Activated CD4-positive, alpha-beta memory T cell treated with anti-CD3 and anti-CD28 coated beads for 36 hours (primary cell): ENCODE measurements at regions not wholly inside any gene's neighbourhood (a gene's known extent, or its start where the extent isn't known, plus 50 kb on each side); places are given as distances from the start of the nearest gene placed in this dataset.

Source experiments
- CTCF ChIA-PET: fragments of 350-600 bp; sonication (Branson Sonifier 250); formaldehyde crosslinking; loops from one replicate; lab custom pipeline; 2021; ENCODE audit warnings: antibody characterized with exemption, inconsistent platforms; lab: Charles Lee
- POLR2A ChIA-PET: fragments of 350-600 bp; sonication (Branson Sonifier 250); formaldehyde crosslinking; loops from one replicate; lab custom pipeline; 2021; ENCODE audit warnings: antibody characterized with exemption; lab: Charles Lee
- DNase-seq: peaks from one replicate; pipeline ENCODE4 v3.0.0-alpha.2; 2020
- H3K27ac Mint-ChIP-seq: one replicate; pipeline ENCODE4 v1.8.0; 2021; ENCODE audit warnings: mixed read lengths
- H3K27me3 Mint-ChIP-seq: one replicate; pipeline ENCODE4 v1.8.0; 2021; ENCODE audit warnings: mixed read lengths
- H3K36me3 Mint-ChIP-seq: one replicate; pipeline ENCODE4 v1.8.0; 2021; ENCODE audit warnings: mixed read lengths
- H3K4me1 Mint-ChIP-seq: one replicate; pipeline ENCODE4 v1.8.0; 2021; ENCODE audit warnings: low read depth, mixed read lengths
- H3K4me3 Mint-ChIP-seq: one replicate; pipeline ENCODE4 v1.8.0; 2021; ENCODE audit warnings: mild to moderate bottlenecking, mixed read lengths
- H3K9me3 Mint-ChIP-seq: one replicate; pipeline ENCODE4 v1.8.0; 2021; ENCODE audit warnings: mixed read lengths
- intact Hi-C: fragments of 100-400 bp; cut with micrococcal nuclease; formaldehyde crosslinking; loops from one replicate; pipeline ENCODE4 v1.15.1; 2023

DNA sequence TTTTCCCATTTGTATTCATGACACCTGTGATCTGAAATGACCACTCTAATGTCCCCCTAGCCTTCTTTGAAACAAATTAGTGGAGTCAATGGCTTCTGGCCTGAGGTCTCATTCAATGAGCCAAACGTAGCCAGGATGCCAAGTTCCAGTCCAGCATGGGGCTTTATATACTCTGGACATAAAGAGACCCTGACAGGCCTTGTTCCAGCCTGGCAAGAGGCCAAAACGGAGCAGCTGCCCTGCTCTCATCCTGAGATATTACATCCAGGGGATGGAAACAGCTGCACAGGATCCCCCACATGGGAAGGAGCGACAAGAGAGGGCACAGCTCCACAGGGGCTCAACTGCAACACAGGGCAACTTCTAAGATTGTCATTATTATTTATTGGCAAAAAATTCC, 437.8 kb downstream of the CDH26 start:
- intact Hi-C loops: no loop called here
- DNase-seq: no peak
- Mint-ChIP-seq H3K27me3 (peaks cover 3% of the 10 kb centered on the region), H3K9me3 (peaks cover 10% of the 10 kb centered on the region), H3K27ac (no peak overlapping the region), H3K4me1 (no peaks in the 10 kb centered on the region), H3K36me3 (no peaks in the 10 kb centered on the region), H3K4me3 (no peak overlapping the region)
- ChIA-PET POLR2A (no interaction called here), CTCF (no interaction called here)

DNA sequence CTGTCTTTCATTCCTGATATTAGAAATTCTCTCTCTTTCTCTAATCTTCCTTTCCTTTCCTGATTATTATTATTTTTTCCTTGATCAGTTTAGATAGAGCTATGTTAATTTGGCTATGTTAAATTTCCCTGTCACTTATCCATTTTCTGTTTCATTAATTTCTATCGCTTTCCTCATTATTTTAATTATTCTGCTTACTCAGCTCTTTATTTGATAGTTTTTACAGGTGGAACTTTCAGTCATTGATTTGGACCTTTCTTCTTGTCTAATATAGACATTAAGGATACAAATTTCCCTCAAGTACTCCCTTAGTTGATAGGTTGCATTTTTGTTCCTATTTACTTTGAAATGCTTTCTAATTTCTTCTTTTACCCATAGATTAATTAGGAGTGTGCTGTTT, 442.3 kb downstream of the CDH26 start:
- peaks cover 3% of the 10 kb centered on the region for H3K27me3 Mint-ChIP-seq
- DNase-seq: no peak
- intact Hi-C loops: no loop called here
- ChIA-PET CTCF (interaction anchor here (0.7 kb wide), 1 partner anchor 246 kb away, joined by 3 read pairs; no protein-coding TSS in a partner anchor), POLR2A (no interaction called here)
- no peak overlapping the region for H3K27ac Mint-ChIP-seq
- H3K4me1 Mint-ChIP-seq: no peaks in the 10 kb centered on the region
- H3K9me3 Mint-ChIP-seq: peaks cover 10% of the 10 kb centered on the region
- H3K4me3 Mint-ChIP-seq: no peak overlapping the region
- no peaks in the 10 kb centered on the region for H3K36me3 Mint-ChIP-seq

DNA sequence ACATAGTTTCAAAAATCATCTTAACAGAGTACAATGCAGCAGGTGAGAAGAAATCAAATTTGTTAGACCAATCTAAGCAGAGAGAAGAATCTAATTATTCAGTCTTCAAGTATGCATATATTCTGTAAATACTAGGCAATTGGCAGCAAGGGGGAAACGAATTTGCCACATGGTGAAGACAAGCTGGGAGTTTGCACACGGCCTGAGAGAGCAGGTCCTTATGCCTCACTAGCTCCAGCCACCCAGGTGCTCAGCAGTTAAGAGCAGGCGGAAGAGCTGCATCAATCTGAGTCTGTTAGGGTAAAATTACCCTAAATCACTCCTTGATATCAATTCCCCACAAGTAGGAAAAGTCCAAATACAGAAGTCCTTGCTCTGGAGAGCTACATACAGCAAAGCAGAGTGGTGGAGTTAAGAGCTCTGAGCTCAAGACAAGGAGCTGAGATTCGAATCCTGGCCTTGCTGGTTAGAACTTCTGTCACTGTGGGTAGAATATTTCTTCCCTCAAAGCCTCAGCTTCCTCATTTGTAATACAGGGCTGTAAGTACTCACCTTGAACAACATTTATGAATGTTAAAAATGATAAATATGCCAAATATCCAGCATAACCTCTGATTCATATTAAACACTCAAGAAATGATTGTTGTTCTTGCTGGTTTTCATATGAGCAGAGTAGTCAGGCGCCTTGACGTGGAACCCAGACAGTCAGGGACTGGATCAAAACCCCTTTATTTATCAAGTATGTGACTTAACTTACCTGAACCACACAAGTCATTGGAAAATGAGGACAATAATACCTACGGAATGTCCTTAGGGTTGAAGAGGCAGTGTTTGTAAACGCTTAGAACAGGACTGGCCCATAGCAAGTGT, 444.2 kb downstream of the CDH26 start:
- ChIA-PET CTCF (interaction anchor here (0.6 kb wide), 1 partner anchor 90 kb away, joined by 4 read pairs; no protein-coding TSS in a partner anchor), POLR2A (no interaction called here)
- H3K4me3 Mint-ChIP-seq: no peak overlapping the region

DNA sequence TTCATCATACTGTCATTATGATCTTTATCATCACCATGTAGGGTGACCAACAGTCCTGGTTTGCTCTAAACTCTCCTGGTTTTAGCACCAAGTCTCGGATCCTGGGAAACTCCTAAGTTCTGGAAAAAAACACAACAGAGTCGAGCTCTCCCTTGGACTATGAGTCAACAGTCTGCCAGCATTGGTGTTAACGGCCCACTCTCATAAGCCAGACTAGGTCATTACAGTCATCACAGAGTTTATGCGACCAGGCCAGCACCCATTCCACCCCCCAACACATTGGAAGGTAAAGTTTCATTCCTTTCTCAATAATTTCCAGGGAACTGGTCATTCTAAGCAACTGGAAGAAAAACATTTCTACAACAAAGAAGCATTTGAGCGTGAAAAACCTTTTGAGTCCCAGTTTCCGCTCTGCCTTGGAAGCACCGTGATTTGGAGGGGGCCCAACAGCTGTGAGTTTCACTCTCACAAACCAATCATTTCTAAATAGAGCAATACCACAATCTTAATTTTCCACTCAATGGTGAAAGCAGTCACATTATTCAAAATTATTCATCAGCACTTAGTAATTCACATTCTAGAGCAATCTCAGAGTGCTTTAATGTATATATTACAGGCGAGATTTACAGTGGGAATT, 445.0 kb downstream of the CDH26 start:
- Mint-ChIP-seq H3K36me3 (no peaks in the 10 kb centered on the region), H3K9me3 (peaks cover 10% of the 10 kb centered on the region), H3K4me1 (no peaks in the 10 kb centered on the region), H3K27me3 (peaks cover 3% of the 10 kb centered on the region), H3K4me3 (no peak overlapping the region), H3K27ac (no peak overlapping the region)
- peak; percentile 11 for DNase-seq
- ChIA-PET CTCF (no interaction called here), POLR2A (no interaction called here)
- intact Hi-C loops: no loop called here

More for the DNA sequence above, 444.2 kb downstream of the CDH26 start:
- DNase-seq: no peak
- Mint-ChIP-seq H3K9me3 (peaks cover 10% of the 10 kb centered on the region), H3K36me3 (no peaks in the 10 kb centered on the region), H3K27me3 (peaks cover 3% of the 10 kb centered on the region), H3K4me1 (no peaks in the 10 kb centered on the region), H3K27ac (no peak overlapping the region)
- intact Hi-C loops: no loop called here

DNA sequence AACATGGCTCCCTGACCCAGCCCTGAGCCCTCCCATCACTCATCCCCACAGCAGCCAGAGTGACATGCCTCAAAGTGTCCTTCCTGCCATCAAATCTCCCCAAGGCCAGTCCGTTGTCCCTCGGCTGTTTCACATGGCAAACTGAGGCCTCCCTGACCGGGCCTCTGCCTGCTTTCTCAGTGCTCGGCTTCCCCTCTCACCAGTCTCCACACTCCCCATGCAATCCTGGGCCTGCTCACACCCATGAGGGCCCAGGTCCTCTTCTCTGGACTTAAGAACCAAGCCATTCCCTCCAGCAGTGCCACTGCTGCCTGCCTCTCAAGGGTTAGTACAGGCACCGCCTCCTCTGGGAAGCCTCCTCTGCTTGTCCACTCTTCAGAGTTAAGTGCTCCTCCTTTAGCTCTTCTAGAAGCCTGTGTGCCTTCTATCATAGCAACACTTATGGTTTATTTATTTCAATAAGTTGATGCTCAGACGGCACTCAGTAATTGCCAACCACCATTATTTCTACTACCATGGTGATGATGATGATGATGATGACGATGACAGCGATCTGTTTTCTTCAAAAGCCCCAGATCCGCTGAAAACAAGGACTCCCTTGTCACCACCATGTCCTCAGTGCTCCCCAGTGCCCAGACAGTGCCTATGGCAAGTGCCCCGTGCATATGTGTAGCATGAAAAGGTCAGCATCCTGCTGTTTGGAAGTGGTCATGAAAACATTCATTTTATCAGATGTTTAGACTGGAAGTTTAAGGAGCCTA, 449.0 kb downstream of the CDH26 start:
- Mint-ChIP-seq H3K4me3 (no peak overlapping the region), H3K4me1 (no peaks in the 10 kb centered on the region), H3K27me3 (peaks cover 3% of the 10 kb centered on the region), H3K27ac (no peak overlapping the region), H3K9me3 (peaks cover 6% of the 10 kb centered on the region), H3K36me3 (no peaks in the 10 kb centered on the region)
- CTCF ChIA-PET: no interaction called here
- POLR2A ChIA-PET: no interaction called here
- no peak for DNase-seq
- intact Hi-C loops: no loop called here

DNA sequence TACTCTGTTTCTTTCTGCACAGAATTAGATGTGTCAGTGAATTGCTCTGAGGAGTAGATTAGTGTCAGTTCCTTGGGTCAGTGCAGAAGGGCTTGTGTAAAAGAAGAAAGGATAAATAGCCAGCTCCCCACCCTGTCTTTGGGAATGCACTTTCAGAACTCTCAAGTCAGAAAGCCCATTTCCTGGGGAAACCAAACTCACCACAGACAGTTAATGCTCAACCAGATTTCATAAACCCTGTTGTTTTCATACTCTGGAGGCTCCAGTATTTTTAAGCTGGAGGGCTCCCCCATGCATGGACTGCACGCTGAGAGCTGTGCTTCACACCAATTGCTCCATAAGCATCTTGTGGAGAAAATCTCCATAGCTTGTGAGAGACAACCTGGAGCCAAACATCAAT, 449.7 kb downstream of the CDH26 start:
- ChIA-PET CTCF (no interaction called here), POLR2A (no interaction called here)
- no peak overlapping the region for H3K27ac Mint-ChIP-seq
- DNase-seq: no peak
- H3K36me3 Mint-ChIP-seq: no peaks in the 10 kb centered on the region
- no peaks in the 10 kb centered on the region for H3K4me1 Mint-ChIP-seq
- H3K4me3 Mint-ChIP-seq: no peak overlapping the region
- peaks cover 2% of the 10 kb centered on the region for H3K27me3 Mint-ChIP-seq
- peaks cover 6% of the 10 kb centered on the region for H3K9me3 Mint-ChIP-seq
- intact Hi-C loops: no loop called here

DNA sequence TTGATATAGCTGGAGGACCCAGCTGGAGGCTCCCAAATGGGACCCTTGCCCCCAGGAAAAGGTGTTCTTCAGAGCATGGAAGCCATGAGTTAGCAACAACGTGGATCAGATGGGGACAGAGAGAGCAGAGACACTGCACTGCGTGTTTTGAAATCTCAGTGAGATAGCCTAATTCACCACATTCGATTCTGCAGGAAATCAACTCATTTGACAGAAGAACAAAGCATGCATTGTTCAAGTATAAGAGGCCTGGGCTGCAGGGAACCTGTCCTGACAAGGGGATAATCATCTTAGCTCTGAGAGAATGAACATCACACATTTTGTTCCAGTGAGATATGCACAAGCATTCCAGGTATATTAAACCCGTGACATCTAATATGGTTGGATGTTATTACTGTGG, 450.2 kb downstream of the CDH26 start:
- ChIA-PET POLR2A (no interaction called here), CTCF (no interaction called here)
- H3K36me3 Mint-ChIP-seq: no peaks in the 10 kb centered on the region
- no peak for DNase-seq
- no peak overlapping the region for H3K27ac Mint-ChIP-seq
- H3K9me3 Mint-ChIP-seq: peaks cover 6% of the 10 kb centered on the region
- no peak overlapping the region for H3K4me3 Mint-ChIP-seq
- peaks cover 2% of the 10 kb centered on the region for H3K27me3 Mint-ChIP-seq
- intact Hi-C loops: no loop called here
- H3K4me1 Mint-ChIP-seq: no peaks in the 10 kb centered on the region

DNA sequence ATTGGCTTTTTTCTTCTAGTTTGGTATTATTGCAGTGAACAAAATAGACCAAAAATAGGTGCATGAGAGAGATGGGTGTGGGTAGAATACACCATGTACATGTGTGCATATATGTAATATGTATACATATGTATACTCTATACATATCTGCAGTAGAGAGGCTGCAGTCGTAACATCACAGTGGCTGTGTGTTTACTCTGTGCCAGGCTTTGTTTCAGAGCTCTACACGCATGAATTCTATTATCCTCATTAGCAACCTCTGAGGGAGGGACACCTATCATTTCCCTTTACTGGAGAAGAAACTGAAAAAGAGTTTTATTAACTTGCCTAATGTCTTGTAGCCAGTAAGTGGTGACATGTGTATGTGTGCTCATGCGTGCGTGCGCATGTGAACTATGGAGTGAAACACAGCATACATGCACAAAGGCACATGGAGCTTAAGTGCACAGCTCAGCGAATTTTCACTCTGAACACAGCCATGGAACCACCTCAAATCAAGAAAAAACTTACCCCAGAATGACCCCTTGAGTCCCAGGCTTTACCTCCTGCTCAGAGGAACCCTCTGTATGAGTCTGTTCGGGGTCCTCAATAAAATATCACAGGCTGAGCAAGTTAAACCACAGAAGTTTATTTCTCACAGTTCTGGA, 452.5 kb downstream of the CDH26 start:
- intact Hi-C loops: no loop called here
- Mint-ChIP-seq H3K27me3 (no peaks in the 10 kb centered on the region), H3K27ac (no peak overlapping the region), H3K4me1 (no peaks in the 10 kb centered on the region), H3K36me3 (no peaks in the 10 kb centered on the region), H3K4me3 (no peak overlapping the region), H3K9me3 (peaks cover 6% of the 10 kb centered on the region)
- POLR2A ChIA-PET: no interaction called here
- CTCF ChIA-PET: no interaction called here
- no peak for DNase-seq

DNA sequence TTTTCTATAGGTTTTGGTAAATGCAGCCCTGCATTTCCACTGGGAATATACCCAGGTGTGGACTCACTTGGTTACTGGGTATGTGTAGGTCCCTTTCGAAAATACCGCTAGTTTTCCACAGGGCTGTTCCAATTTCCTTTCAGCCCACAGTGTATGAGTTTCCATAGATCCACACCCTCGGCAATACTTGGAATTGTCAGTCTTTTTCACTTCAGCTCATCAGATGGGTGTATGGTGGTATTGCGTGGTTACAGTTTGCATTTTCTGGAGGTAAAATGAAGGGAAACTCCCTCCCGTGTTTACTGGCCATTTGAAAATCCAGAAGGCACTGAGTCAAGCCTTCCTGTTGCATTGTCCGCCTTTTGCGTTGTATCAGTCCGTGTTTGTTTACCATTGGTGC, 453.6 kb downstream of the CDH26 start:
- intact Hi-C loops: no loop called here
- no peak overlapping the region for H3K4me3 Mint-ChIP-seq
- ChIA-PET CTCF (no interaction called here), POLR2A (no interaction called here)
- DNase-seq: no peak
- no peaks in the 10 kb centered on the region for H3K36me3 Mint-ChIP-seq
- H3K4me1 Mint-ChIP-seq: no peaks in the 10 kb centered on the region
- H3K9me3 Mint-ChIP-seq: peaks cover 6% of the 10 kb centered on the region
- no peaks in the 10 kb centered on the region for H3K27me3 Mint-ChIP-seq
- no peak overlapping the region for H3K27ac Mint-ChIP-seq

DNA sequence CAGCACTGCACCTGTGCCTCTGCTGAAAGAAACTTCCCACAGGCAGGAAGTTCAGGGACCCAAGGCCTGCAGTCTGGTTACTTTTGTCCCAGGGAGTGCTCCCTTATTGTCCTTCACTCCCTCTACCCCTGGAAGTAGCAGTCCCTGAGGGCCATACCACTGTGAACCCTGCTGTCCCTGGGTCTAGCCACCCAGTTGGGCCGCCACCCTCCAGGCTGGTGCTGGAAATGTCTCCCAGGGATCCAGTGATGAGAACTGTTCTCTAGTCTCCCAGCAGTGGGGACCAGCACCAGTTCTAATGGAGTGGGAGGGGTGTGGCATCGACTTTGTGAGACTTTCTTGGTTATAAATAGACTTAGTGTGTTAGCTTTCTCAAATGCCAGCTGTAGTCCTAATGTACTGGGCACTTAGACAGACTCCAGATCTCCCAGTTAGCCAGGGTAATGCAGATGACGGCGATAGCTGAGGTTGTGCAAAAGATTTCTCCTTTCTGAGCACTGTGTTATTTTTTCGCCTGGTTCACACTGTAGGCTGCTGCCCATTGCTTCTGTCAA, 462.5 kb downstream of the CDH26 start:
- Mint-ChIP-seq H3K27ac (no peak overlapping the region), H3K36me3 (no peaks in the 10 kb centered on the region), H3K4me1 (peaks cover 9% of the 10 kb centered on the region), H3K27me3 (no peaks in the 10 kb centered on the region), H3K9me3 (no peaks in the 10 kb centered on the region), H3K4me3 (no peak overlapping the region)
- POLR2A ChIA-PET: no interaction called here
- CTCF ChIA-PET: interaction anchor here (0.5 kb wide), 1 partner anchor 808 kb away, joined by 3 read pairs; no protein-coding TSS in a partner anchor
- no peak for DNase-seq
- intact Hi-C loops: no loop called here

DNA sequence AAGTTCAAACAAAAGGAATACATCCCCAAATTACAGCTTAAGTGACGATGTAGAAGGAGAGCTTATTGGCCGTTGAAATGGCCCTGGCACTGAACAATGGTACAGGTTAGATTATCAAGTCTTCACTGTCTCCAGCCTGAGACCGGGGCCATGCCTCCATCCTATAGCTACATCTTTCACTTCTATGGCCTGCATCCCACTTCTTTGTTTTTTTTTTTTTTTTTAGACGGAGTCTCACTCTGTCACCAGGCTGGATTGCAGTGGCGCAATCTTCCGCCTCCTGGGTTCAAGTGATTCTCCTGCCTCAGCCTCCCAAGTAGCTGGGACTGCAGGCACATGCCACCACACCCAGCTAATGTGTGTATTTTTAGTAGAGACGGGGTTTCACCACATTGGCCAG, 464.6 kb downstream of the CDH26 start:
- POLR2A ChIA-PET: no interaction called here
- Mint-ChIP-seq H3K36me3 (no peaks in the 10 kb centered on the region), H3K9me3 (no peaks in the 10 kb centered on the region), H3K4me3 (no peak overlapping the region), H3K27ac (no peak overlapping the region), H3K27me3 (peaks cover 1% of the 10 kb centered on the region), H3K4me1 (peaks cover 3% of the 10 kb centered on the region)
- intact Hi-C loops: no loop called here
- CTCF ChIA-PET: no interaction called here
- DNase-seq: no peak
